ENCODE measurements at regions not wholly inside any gene's neighbourhood (a gene's known extent, or its start where the extent isn't known, plus 50 kb on each side); places are given as distances from the start of the nearest gene placed in this dataset.
"Not testable (repeated sequence)": the region's sequence is repeated elsewhere in the genome, so short reads cannot be mapped to it uniquely, and the experiment has no call there.

DNA sequence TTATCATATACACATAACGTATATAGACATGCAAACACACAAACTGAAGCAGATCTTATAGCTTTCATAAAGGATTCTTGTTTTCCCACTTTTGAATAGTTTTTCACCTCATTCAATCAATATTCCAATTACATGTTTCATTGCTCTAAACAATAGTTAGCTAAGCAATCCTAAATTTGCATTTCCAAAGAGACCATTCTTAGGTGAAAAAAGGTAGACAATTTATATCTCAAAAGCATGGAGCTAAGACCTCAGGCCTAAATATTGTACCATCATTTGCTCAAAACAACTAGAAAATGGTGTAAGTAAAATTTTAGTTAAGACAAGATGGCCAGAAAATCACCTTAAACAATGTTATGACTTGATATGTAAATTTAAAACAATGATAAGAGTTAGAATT is 1148.5 kb upstream of the DIAPH2 start:
- in situ Hi-C loops (cut with HindIII; ENCODE audit: low pct_unique_long_range_greater_than_20kb, low sequenced_read_pairs), result no loop called here
- no peak for DNase-seq (ENCODE audit: low read depth, low spot score)

DNA sequence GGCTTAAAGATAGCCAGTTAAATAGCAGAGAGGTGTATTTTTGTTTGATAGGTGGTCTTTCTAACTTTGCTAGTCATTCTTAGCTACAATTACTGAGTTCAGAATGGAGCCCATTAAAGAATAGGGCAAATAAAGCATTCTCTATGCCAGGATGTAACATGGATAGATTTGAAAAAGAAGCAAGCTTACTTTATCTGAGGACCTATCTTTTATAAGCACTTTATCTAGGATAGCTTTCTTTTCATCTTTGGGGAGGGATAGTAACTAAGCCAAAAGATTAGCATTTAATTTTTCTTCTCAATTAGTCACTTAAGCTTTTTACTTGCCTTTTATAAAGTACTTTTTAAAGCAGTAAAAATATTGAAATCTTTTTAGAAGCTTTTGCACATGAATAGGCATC is 1148.0 kb upstream of the DIAPH2 start:
- in situ Hi-C loops (cut with HindIII; ENCODE audit: low pct_unique_long_range_greater_than_20kb, low sequenced_read_pairs), result no loop called here
- no peak for DNase-seq (ENCODE audit: low read depth, low spot score)

DNA sequence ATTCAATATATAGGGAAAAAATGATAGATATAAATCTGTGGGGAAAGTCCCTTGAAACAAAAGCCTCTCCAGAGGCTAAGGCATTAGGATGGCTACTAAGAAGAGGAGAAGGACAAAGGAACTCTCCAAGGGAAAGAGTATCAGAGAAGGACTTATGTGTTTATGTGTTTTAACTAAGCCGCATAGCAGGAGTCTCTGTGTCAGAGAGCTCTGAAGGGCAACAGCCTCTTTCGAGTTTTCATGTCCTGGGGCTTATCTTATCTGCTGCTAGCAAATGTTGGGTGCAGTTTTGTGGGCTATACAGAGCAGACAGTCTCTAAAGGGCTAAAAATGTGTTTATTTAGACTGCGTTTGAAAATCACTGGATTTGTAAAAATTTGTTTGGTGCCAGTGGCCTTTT is 1145.6 kb upstream of the DIAPH2 start:
- DNase-seq (ENCODE audit: low read depth, low spot score), result no peak
- in situ Hi-C loops (cut with HindIII; ENCODE audit: low pct_unique_long_range_greater_than_20kb, low sequenced_read_pairs), result no loop called here

DNA sequence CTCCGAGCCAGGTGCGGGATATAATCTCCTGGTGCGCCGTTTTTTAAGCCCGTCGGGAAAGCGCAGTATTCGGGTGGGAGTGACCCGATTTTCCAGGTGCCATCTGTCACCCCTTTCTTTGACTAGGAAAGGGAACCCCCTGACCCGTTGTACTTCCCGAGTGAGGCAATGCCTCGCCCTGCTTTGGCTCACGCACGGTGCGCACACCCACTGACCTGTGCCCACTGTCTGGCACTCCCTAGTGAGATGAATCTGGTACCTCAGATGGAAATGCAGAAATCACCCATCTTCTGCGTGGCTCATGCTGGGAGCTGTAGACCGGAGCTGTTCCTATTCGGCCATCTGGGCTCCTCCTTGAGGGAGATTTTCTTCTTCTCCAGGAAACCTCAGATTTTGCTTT is 1135.1 kb upstream of the DIAPH2 start:
- in situ Hi-C loops (cut with HindIII; ENCODE audit: low pct_unique_long_range_greater_than_20kb, low sequenced_read_pairs); DNase-seq (ENCODE audit: low read depth, low spot score): not testable (repeated sequence)

DNA sequence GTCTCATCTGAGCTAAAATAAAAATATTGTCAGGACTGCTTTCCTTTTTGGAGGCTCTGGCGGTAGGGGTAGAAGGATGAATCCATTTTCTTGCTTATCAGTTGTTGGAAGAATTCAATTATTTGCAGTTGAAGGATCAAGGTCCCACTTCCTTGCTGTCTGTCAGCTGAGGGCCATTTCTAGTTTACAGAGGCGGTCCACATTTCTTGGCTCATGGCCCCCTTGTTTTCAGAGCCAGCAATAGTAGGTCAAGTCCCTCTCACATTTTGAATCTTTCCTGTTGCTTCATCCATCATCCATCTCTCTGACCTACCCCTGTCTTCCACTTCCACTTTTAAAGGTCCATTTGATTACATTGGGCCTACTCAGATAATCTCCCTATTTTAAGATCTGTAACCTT is 1099.3 kb upstream of the DIAPH2 start:
- DNase-seq (ENCODE audit: low read depth, low spot score), result no peak
- in situ Hi-C loops (cut with HindIII; ENCODE audit: low pct_unique_long_range_greater_than_20kb, low sequenced_read_pairs), result no loop called here

DNA sequence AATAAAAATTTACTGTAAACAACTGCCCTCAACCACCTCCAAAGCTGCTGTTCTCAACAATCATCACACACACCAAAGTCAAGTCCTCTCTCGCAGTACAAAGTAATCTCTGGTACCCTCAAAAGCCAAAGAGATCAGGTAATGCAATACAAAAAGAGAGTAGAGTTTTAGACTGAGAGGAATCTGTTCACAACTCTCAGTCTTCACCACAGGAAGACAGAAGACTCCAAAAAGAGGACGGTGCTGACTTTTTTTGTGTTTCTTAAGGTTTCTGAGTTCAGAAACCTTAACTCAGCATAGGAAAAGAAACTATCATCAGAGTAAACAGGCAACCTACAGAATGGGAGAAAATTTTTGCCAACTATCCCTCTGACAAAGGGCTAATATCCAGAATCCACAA is 1072.3 kb upstream of the DIAPH2 start:
- in situ Hi-C loops (cut with HindIII; ENCODE audit: low pct_unique_long_range_greater_than_20kb, low sequenced_read_pairs), result no loop called here

DNA sequence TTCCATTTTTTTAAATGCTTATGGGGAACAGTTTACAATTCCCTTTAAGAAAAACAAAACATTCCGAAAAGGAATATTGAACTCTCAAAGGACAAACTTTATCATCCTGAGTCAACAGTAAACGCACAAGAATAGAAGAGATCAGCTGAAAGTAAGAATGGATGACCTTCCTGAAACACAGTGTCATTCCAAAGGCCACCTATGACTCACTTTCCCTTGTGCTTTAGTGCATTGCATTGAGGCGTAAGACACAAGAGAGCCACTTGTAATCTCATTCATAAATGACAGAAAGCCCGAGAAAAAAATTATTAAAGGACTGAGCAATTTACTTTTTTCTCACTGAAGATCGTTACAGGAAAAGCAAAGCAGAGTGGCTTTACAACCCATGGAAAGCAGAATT is 1062.4 kb upstream of the DIAPH2 start:
- peak; percentile 1 for DNase-seq (ENCODE audit: low read depth, low spot score)
- in situ Hi-C loops (cut with HindIII; ENCODE audit: low pct_unique_long_range_greater_than_20kb, low sequenced_read_pairs), result no loop called here

More for the DNA sequence above, 1072.3 kb upstream of the DIAPH2 start:
- no peak for DNase-seq (ENCODE audit: low read depth, low spot score)

DNA sequence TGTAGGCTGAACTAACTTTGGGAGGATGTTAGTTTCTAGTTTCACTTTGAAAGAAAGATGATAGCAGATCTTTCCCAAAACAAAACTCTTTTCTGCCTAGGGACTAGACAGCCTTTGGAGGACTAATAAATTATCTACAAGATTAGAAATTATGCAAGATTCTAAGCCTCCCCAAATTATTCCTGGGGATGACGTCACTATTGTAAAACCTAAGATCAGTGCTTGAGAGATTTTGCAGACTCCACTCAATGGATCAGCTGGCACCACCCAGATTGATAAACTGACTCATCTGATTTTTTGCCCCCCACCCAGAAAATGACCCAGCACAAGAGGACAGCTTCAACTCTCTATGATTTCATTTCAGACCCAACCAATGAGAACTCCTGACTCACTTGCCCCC is 1057.9 kb upstream of the DIAPH2 start:
- DNase-seq (ENCODE audit: low read depth, low spot score), result no peak
- in situ Hi-C loops (cut with HindIII; ENCODE audit: low pct_unique_long_range_greater_than_20kb, low sequenced_read_pairs), result no loop called here

DNA sequence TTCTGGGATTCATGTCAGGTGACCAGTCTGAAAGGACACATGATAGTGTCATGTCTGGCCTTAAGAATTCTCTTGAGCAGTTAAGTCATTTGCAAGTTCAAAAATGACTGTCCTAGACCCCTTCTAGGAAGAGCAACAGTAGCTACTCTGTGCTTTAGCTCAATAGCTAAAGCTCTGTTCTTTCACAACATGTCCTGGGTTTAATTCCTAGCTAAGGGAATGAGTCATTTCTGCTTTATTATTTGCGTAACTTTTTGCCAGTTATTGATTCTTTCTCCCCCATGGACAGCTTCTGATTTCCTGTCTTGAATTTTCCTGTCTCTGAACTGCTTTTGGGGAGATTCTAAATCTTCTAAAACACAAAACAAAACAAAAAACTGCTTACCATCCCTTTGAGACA is 1055.8 kb upstream of the DIAPH2 start:
- no peak for DNase-seq (ENCODE audit: low read depth, low spot score)
- in situ Hi-C loops (cut with HindIII; ENCODE audit: low pct_unique_long_range_greater_than_20kb, low sequenced_read_pairs), result no loop called here

DNA sequence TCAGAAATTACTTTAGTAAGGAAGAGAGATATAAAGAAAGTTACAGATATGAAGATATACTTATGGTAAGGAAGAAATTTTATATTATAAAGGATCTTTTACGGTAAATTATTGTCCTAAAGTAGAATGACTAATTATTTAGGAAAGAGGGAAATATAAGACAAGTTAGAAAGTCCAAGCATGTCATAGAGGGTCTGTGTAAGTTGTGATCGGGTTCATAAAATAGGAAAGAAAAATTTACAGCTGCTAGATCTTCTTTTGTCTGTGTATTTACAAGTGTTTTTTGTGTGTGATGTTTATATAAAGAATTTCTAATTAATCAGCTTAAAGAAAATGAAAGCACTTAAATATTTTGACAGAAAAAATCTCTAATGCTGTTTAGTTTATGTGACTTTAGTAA is 1054.9 kb upstream of the DIAPH2 start:
- in situ Hi-C loops (cut with HindIII; ENCODE audit: low pct_unique_long_range_greater_than_20kb, low sequenced_read_pairs), result no loop called here
- DNase-seq (ENCODE audit: low read depth, low spot score), result no peak

DNA sequence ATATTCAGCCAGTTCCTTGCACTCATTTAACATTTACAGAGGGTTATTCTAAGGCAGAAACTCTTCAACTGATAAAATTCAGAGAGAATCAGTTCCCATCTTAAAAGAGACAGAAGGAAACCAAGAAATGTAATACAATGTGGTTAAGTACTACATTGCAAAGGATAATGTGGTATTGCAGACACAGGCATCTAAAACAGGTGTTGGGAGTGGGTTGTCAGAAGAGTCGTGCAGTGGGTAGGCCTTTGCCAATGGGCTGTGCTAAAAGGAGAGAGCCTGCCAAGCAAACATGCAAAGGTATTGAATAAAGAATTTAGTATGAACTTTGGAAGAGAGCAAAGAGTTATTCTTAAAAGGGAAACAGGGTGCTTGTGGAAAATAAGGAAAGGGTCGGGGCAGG is 1044.4 kb upstream of the DIAPH2 start:
- in situ Hi-C loops (cut with HindIII; ENCODE audit: low pct_unique_long_range_greater_than_20kb, low sequenced_read_pairs), result no loop called here
- no peak for DNase-seq (ENCODE audit: low read depth, low spot score)

DNA sequence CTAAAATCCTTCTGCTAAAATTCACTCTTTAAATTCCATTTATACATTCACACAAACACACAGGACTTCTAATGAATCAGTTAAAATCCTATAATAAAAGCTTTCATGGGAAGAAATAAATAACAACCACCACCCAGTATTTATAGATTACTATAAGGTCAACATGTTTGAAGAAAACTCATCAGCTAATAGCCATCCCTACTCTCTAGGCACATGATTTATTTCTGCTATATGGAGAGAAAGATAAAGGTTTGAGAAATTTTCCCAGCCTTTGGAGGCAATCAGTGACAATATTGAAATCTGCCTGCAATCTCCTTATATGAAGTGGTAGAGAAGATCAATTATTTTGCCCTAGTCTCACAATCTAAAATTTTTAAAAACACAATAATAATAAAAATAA is 1038.9 kb upstream of the DIAPH2 start:
- no peak for DNase-seq (ENCODE audit: low read depth, low spot score)
- in situ Hi-C loops (cut with HindIII; ENCODE audit: low pct_unique_long_range_greater_than_20kb, low sequenced_read_pairs), result no loop called here

DNA sequence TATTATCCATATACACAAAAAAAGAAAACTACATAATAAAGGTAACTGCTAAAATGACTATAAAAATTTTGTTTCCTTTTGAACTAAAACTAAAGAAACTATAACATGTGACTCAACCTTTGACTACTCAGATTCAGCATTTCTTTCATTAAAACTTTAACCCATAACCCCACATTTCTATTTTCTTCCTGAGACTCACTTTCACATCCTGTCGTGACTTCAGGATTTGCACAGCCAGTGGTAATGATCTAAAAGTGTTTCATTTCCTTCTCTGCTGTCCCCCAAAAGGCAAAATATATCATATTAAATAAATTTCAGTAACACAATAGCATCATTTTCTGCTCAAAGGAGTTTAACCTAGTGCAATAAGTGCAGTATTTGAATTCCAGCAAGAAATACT is 1022.4 kb upstream of the DIAPH2 start:
- in situ Hi-C loops (cut with HindIII; ENCODE audit: low pct_unique_long_range_greater_than_20kb, low sequenced_read_pairs), result no loop called here

DNA sequence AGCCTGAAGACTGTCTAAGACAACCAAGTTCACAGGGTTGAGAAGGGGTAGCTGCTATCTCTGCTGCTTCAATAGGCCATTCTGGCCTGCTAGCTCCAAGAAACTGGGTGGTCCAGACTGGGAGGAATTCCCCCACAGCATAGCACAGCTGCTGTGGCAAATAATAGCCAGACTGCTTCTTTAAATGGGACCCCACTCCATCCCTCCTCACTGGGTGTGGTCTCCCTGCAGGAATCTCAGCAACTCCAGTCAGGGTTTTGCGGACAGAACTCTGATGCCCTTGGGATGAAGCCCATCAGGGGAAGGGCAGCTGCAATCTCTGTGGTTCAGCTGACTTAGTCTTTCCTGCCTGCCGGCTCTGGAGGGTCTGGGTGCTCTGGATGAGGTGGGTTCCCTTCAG is 1018.6 kb upstream of the DIAPH2 start:
- DNase-seq (ENCODE audit: low read depth, low spot score), result no peak
- in situ Hi-C loops (cut with HindIII; ENCODE audit: low pct_unique_long_range_greater_than_20kb, low sequenced_read_pairs), result no loop called here

More for the DNA sequence above, 1022.4 kb upstream of the DIAPH2 start:
- DNase-seq (ENCODE audit: low read depth, low spot score), result no peak

DNA sequence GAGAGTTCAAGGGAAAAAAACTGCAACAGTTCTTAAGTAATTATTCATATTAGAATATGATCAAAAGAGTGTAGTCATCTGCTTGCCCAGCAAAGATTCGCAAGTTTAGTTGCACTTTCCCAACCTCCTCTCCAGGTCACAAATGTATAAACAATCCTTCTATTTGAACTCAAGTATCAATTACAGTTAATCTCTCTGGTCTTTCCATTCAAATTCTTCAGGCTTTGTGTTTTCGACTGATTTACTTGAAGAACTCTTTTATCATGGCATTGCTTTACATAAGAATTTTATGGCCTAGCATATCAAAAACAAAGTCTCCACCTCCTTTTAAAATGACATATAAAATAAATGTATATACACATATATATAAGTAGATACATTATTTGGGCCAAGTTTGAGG is 1009.6 kb upstream of the DIAPH2 start:
- in situ Hi-C loops (cut with HindIII; ENCODE audit: low pct_unique_long_range_greater_than_20kb, low sequenced_read_pairs), result no loop called here
- no peak for DNase-seq (ENCODE audit: low read depth, low spot score)

DNA sequence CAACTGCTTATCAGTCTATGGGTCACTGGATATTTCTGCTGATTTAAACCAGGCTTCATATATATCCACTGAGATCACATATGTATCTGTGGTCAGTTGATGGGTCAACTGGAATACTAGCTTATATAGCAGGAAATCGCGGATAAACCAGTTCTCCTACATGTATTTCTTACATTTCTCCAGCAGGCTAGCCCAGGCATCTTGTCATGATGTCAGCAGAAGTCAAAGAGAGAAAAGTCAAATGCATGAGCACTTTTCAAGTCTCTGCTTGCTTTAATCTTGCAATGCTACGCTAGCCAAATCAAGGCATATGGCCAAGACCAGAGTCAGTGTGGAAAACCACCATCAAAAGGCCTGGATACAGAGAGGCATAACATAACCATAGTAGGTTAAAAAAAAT is 1008.8 kb upstream of the DIAPH2 start:
- in situ Hi-C loops (cut with HindIII; ENCODE audit: low pct_unique_long_range_greater_than_20kb, low sequenced_read_pairs), result no loop called here
- no peak for DNase-seq (ENCODE audit: low read depth, low spot score)

DNA sequence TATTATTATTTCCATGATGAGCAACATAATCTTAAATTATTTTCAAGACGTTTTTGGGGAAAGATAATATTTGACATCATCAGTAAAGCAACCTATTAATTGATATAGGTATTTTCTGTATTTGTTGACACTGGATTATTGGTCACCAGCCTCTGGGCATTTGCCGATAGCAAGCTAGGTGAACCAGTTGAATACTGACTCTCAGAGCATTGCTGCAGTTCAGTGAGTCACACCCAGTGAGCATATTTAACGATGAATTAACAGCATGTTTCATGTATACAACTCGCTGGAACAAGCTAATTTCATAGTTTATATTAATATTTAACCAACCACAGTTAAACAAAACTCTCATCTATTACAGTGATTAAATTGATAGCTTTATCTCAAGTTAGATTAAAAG is 1006.0 kb upstream of the DIAPH2 start:
- no peak for DNase-seq (ENCODE audit: low read depth, low spot score)
- in situ Hi-C loops (cut with HindIII; ENCODE audit: low pct_unique_long_range_greater_than_20kb, low sequenced_read_pairs), result no loop called here

DNA sequence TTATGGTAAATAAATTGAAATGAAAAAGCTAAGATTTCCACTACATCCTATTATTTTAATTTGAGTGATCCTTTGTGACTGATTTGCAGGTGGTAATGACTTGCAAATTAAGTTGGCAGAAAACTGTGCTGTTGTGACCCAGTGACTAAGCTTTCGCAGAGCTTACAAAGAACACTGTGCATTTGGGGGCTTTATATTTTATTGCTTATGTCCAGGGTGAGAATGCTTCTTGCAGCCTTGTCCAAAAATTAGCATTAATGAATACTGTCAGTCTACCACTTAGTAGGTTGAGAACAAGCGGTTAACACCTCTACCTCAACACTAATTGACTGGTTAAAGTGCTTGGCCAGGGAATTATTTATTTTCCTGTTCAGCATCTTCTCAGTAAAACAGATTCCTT is 991.3 kb upstream of the DIAPH2 start:
- in situ Hi-C loops (cut with HindIII; ENCODE audit: low pct_unique_long_range_greater_than_20kb, low sequenced_read_pairs), result no loop called here
- no peak for DNase-seq (ENCODE audit: low read depth, low spot score)

DNA sequence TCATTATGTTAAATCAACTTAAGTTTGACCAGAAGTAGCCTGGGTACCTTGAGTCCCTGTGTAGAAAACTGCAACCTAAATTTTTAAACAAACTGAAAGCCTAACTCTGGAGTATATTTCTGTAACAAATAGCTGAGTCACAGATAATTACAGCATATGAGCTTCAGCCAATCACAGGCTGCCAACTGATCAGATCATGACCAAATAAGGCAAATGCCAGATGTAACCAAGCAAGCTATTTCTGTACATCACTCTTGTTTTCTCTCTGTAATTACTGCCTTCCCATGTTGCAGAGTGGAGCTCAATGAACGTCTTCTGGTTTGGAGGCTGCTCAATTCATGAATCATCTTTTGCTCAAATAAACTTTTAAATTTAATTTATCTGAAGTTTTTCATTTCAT is 980.9 kb upstream of the DIAPH2 start:
- DNase-seq (ENCODE audit: low read depth, low spot score), result no peak
- in situ Hi-C loops (cut with HindIII; ENCODE audit: low pct_unique_long_range_greater_than_20kb, low sequenced_read_pairs), result no loop called here

DNA sequence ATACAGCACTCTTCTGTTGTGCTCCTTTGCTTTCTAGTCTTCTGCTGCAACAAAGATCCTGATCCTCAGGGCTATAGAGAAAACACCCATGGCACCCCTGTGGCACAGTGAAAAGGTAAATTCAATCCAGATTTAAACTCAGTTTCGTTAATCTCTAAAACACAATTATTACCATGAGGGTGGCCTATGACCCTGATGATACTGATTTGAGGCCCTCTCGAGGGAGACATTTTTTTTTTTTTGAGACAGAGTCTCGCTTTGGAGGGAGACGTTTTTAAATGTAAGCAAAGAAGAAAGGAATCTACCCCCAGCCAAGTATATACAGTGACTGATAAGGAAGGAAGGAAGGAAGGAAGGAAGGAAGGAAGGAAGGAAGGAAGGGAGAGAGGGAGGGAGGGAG is 967.8 kb upstream of the DIAPH2 start:
- in situ Hi-C loops (cut with HindIII; ENCODE audit: low pct_unique_long_range_greater_than_20kb, low sequenced_read_pairs), result no loop called here
- DNase-seq (ENCODE audit: low read depth, low spot score), result no peak

DNA sequence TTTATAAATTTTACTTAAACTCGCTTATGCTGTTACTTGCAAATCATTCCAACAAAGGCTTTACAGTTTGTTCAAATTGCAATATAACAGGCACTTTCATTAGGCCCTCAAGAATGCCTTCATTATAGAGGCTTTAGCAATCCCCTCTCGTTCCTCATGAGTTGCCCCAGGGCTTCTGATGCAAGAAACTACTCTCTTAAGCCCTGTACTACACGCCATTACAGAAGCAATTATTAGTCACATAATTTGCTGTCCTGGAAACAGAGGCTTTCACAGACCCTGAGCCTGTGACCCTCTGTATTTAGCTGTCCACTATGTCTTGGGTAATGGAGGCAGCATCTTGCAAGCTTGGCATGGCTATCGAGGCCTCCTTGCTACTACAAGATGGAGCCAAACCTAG is 965.9 kb upstream of the DIAPH2 start:
- in situ Hi-C loops (cut with HindIII; ENCODE audit: low pct_unique_long_range_greater_than_20kb, low sequenced_read_pairs), result no loop called here
- peak; percentile 59 for DNase-seq (ENCODE audit: low read depth, low spot score)
